Body of pancreas (tissue), 4 donors: ENCODE measurements at regions not wholly inside any gene's neighbourhood (a gene's known extent, or its start where the extent isn't known, plus 50 kb on each side); places are given as distances from the start of the nearest gene placed in this dataset.

Experiments
- ATAC-seq: fragments of 150-250 bp; one replicate; pipeline ENCODE4 v1.9.1; 2016
- DNase-seq, 4 donors: peaks; one replicate each; pipeline ENCODE4 v3.0.0-alpha.2; 2019
- H3K27ac ChIP-seq, 4 donors: fragments of 200-600 bp; sonication (generic); 1 replicate in 3 of 4; 2 replicates in 1 of 4; pipeline versions ENCODE4 v1.5.1 to v1.6.1; 2016 to 2019; ENCODE audit warnings: mild to moderate bottlenecking in 1 of 4, mixed read lengths in 1 of 4, moderate library complexity in 1 of 4
- H3K27me3 ChIP-seq, 2 donors: fragments of 200-600 bp; sonication (generic); one replicate each; pipeline ENCODE4 v1.6.0; 2016; ENCODE audit warnings: mild to moderate bottlenecking in 1 of 2
- H3K36me3 ChIP-seq, 2 donors: fragments of 200-600 bp; sonication (generic); replicated peaks in 1 of 2; 2 replicates each; pipeline ENCODE4 v1.5.1; 2016; ENCODE audit warnings: low read depth in 2 of 2; ENCODE audit not compliant: insufficient read depth in 1 of 2
- H3K4me1 ChIP-seq: fragments of 200-600 bp; sonication (generic); one replicate; pipeline ENCODE4 v1.6.0; 2016
- H3K4me3 ChIP-seq, 2 donors: fragments of 200-600 bp; sonication (generic); 1 replicate in 1 of 2; 2 replicates in 1 of 2; pipeline ENCODE4 v1.5.1; 2016 to 2019
- H3K9me3 ChIP-seq, 3 donors: fragments of 200-600 bp; sonication (generic); 1 replicate in 2 of 3; 2 replicates in 1 of 3; pipeline ENCODE4 v1.5.1; 2016
- CTCF ChIP-seq, 7 experiments: fragments of 450-650 bp in 4 of 7; fragments of 200-600 bp in 3 of 7; sonication (generic) in 3 of 7; IDR thresholded peaks; one replicate each; pipeline ENCODE4 v1.5.1; 2016 to 2019; ENCODE audit warnings: antibody characterized with exemption in 7 of 7
- POLR2A ChIP-seq, 3 donors: fragments of 450-650 bp; IDR thresholded peaks; one replicate each; pipeline ENCODE4 v1.6.1; 2016; ENCODE audit warnings: antibody characterized with exemption in 3 of 3, mild to moderate bottlenecking in 2 of 3
- WGBS, 2 donors: methylation state at CpG; one replicate each; pipeline ENCODE4 v1.1.5; 2017; 5-methylcytosine and 5-hydroxymethylcytosine counted together
- intact Hi-C: fragments of 100-400 bp; cut with DNase I; formaldehyde crosslinking; loops from one replicate; pipeline ENCODE4 v1.15.1; 2023

DNA sequence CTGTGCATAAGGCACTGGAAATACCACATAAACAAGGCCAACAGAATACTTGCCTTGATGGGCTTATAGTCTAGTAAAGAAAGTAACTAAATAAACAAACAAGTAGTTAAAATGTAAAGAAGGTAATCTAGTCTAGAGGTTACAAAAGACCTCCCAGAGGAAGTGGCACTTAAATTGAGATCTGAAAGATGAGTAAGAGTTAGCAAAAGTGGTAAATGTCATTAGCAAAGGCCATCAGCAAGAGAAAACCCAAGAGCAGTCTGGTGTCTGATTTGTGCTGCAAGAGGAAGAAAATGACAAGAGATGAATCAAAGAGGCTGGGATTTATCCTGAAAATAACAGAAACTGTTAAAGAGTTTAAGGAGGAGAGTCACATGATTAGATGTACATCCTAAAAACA lies 96.6 kb upstream of the SMLR1 start:
- Histone ChIP-seq H3K4me3 (no peak overlapping the region), H3K27me3 (no peaks in the 10 kb centered on the region), H3K9me3 (no peaks in the 10 kb centered on the region), H3K27ac (no peak overlapping the region), H3K4me1 (no peaks in the 10 kb centered on the region), H3K36me3 (no peaks in the 10 kb centered on the region)
- intact Hi-C loops, result no loop called here
- no peak for DNase-seq
- TF ChIP-seq POLR2A (IDR thresholded peaks at IDR 0.05), result no peak
- TF ChIP-seq CTCF (IDR thresholded peaks at IDR 0.05), result no peak
- ATAC-seq, result no peak

GRCh38 chr6:130734161-130734560 lies 93.0 kb upstream of the SMLR1 start:
- no peak for ATAC-seq
- H3K9me3 ChIP-seq, result no peaks in the 10 kb centered on the region
- no peaks in the 10 kb centered on the region for H3K4me1 ChIP-seq
- no peaks in the 10 kb centered on the region for H3K36me3 ChIP-seq
- DNase-seq, result no peak
- H3K4me3 ChIP-seq, result no peak overlapping the region
- H3K27ac ChIP-seq, result no peak overlapping the region
- intact Hi-C loops, result no loop called here
- TF ChIP-seq CTCF (IDR thresholded peaks at IDR 0.05) (no peak), POLR2A (IDR thresholded peaks at IDR 0.05) (no peak)
- no peaks in the 10 kb centered on the region for H3K27me3 ChIP-seq
- 59 to 63% methylated on average over 3 of the region's 3 CpGs for WGBS, 2 donors

- no peaks in the 10 kb centered on the region for H3K4me1 ChIP-seq
- H3K9me3 ChIP-seq, result no peaks in the 10 kb centered on the region
- no peak for ATAC-seq
- no peaks in the 10 kb centered on the region for H3K27me3 ChIP-seq
- no peaks in the 10 kb centered on the region for H3K36me3 ChIP-seq
- no peak for DNase-seq
- H3K4me3 ChIP-seq, result no peak overlapping the region
- H3K27ac ChIP-seq, result no peak overlapping the region
- intact Hi-C loops, result no loop called here
- TF ChIP-seq POLR2A (IDR thresholded peaks at IDR 0.05) (no peak), CTCF (IDR thresholded peaks at IDR 0.05) (no peak)
Measured at GRCh38 chr6:130740308-130740707, 86.9 kb upstream of the SMLR1 start.

GRCh38 chr6:130742131-130742681 lies 85.0 kb upstream of the SMLR1 start:
- ATAC-seq (no peak), DNase-seq (no peak)
- Histone ChIP-seq H3K27me3 (no peaks in the 10 kb centered on the region), H3K27ac (no peak overlapping the region), H3K9me3 (no peaks in the 10 kb centered on the region), H3K4me3 (no peak overlapping the region), H3K36me3 (no peaks in the 10 kb centered on the region), H3K4me1 (no peaks in the 10 kb centered on the region)
- intact Hi-C loops, result no loop called here
- TF ChIP-seq POLR2A (IDR thresholded peaks at IDR 0.05) (no peak), CTCF (IDR thresholded peaks at IDR 0.05) (no peak)
- 56 to 59% methylated on average over 7 of the region's 7 CpGs for WGBS, 2 donors

- ATAC-seq (no peak), DNase-seq (no peak)
- Histone ChIP-seq H3K4me1 (no peaks in the 10 kb centered on the region), H3K36me3 (no peaks in the 10 kb centered on the region), H3K9me3 (no peaks in the 10 kb centered on the region), H3K27ac (no peak overlapping the region), H3K4me3 (no peak overlapping the region), H3K27me3 (no peaks in the 10 kb centered on the region)
- intact Hi-C loops, result no loop called here
- TF ChIP-seq POLR2A (IDR thresholded peaks at IDR 0.05) (no peak), CTCF (IDR thresholded peaks at IDR 0.05) (no peak)
- 42 to 55% methylated on average over 2 of the region's 2 CpGs for WGBS, 2 donors
Measured at GRCh38 chr6:130743175-130743574, 84.0 kb upstream of the SMLR1 start.
